Smooth muscle cell (in vitro differentiated cells): ENCODE measurements at regions not wholly inside any gene's neighbourhood (a gene's known extent, or its start where the extent isn't known, plus 50 kb on each side); places are given as distances from the start of the nearest gene placed in this dataset.

ENCODE experiments used
- DNase-seq: peaks from one replicate; lab custom pipeline; 2025; ENCODE audit not compliant: unreplicated experiment; lab: John Stamatoyannopoulos, UW
- H2AFZ ChIP-seq: fragments of 200-600 bp; sonication (generic); 2 replicates; pipeline ENCODE4 v1.6.0; 2016; ENCODE audit warnings: antibody characterized with exemption, low read depth, mild to moderate bottlenecking
- H3F3A ChIP-seq: fragments of 200-600 bp; sonication (generic); 2 replicates; pipeline ENCODE4 v1.6.0; 2017; ENCODE audit warnings: antibody characterized with exemption, low read depth
- H3K27ac ChIP-seq: fragments of 200-600 bp; sonication (generic); 2 replicates; pipeline ENCODE4 v1.5.1; 2016; ENCODE audit warnings: low read depth, mild to moderate bottlenecking
- H3K27me3 ChIP-seq: fragments of 200-600 bp; sonication (generic); 2 replicates; pipeline ENCODE4 v1.6.1; 2016; ENCODE audit warnings: low read depth, mild to moderate bottlenecking
- H3K36me3 ChIP-seq: fragments of 200-600 bp; sonication (generic); 2 replicates; pipeline ENCODE4 v1.5.1; 2016; ENCODE audit warnings: low read depth
- H3K4me1 ChIP-seq: fragments of 200-600 bp; sonication (generic); 2 replicates; pipeline ENCODE4 v1.5.1; 2016; ENCODE audit warnings: low read depth
- H3K4me2 ChIP-seq: fragments of 200-600 bp; sonication (generic); 2 replicates; pipeline ENCODE4 v1.6.0; 2016; ENCODE audit warnings: mild to moderate bottlenecking
- H3K4me3 ChIP-seq: fragments of 200-600 bp; sonication (generic); 2 replicates; pipeline ENCODE4 v1.5.1; 2016; ENCODE audit warnings: mild to moderate bottlenecking
- H3K79me2 ChIP-seq: fragments of 200-600 bp; sonication (generic); 2 replicates; pipeline ENCODE4 v1.6.0; 2016; ENCODE audit warnings: low read depth, mild to moderate bottlenecking
- H3K9ac ChIP-seq: fragments of 200-600 bp; sonication (generic); 2 replicates; pipeline ENCODE4 v1.6.0; 2016; ENCODE audit warnings: low read depth
- H3K9me3 ChIP-seq: fragments of 200-600 bp; sonication (generic); replicated peaks from 2 replicates; pipeline ENCODE4 v1.5.1; 2016; ENCODE audit warnings: low read depth
- H4K20me1 ChIP-seq: fragments of 200-600 bp; sonication (generic); 2 replicates; pipeline ENCODE4 v1.6.0; 2016; ENCODE audit warnings: low read depth
- WGBS: methylation state at CpG from one replicate; pipeline ENCODE4 v1.1.7; 2016; ENCODE audit warnings: low lambda C conversion rate; 5-methylcytosine and 5-hydroxymethylcytosine counted together
- TF ChIP-seq, protein P1 (sequence below): fragments of 200-600 bp; sonication (generic); IDR thresholded peaks from 2 replicates; pipeline ENCODE4 v1.5.1; 2017; ENCODE audit warnings: borderline replicate concordance, mild to moderate bottlenecking, antibody characterized with exemption; ENCODE audit not compliant: insufficient read depth, poor library complexity, severe bottlenecking

DNA sequence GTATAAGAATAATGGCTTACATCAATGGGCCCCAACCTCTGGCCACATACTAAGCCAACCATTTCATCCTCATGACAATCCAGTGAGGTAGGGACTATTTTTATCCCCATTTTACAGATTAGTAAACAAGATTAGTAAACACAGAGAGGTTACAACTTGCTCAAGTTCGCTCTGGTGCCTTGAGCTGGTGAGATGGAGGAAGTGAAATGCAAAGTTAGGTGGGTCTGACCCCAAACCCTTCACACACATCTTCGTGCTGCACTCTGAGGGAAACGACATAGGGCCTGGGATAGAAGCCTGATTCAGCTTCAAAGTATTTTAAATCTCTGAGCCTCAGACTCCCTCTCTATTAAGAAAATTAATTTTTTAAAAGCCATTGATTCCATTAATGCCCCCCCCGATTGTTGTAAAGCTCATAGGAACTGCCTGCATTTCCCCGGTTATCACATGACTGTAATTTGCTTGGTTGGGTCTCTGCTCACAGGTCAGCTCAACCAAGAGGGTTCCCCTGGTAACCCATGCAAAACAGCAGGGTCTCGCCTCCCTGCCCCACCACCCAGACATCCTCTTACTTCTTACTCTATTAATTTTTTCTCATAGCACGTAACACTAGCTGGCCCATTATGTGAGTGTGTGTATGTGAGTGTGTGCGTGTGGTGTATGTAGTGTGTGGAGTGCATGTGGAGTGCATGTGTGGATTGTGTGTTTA is 221.2 kb downstream of the MAFB start:
- H3K9me3 ChIP-seq = no peaks in the 10 kb centered on the region
- no peaks in the 10 kb centered on the region for H3F3A ChIP-seq
- no peaks in the 10 kb centered on the region for H3K4me1 ChIP-seq
- no peaks in the 10 kb centered on the region for H3K36me3 ChIP-seq
- no peak overlapping the region for H3K4me2 ChIP-seq
- H3K79me2 ChIP-seq = no peaks in the 10 kb centered on the region
- H3K27me3 ChIP-seq = no peaks in the 10 kb centered on the region
- no peak overlapping the region for H3K9ac ChIP-seq
- WGBS = 81% methylated on average over 8 of the region's 8 CpGs
- DNase-seq = no peak
- no peak overlapping the region for H3K27ac ChIP-seq
- no peak overlapping the region for H2AFZ ChIP-seq
- no peak overlapping the region for H3K4me3 ChIP-seq
- H4K20me1 ChIP-seq = no peaks in the 10 kb centered on the region
- TF ChIP-seq, protein P1, sequence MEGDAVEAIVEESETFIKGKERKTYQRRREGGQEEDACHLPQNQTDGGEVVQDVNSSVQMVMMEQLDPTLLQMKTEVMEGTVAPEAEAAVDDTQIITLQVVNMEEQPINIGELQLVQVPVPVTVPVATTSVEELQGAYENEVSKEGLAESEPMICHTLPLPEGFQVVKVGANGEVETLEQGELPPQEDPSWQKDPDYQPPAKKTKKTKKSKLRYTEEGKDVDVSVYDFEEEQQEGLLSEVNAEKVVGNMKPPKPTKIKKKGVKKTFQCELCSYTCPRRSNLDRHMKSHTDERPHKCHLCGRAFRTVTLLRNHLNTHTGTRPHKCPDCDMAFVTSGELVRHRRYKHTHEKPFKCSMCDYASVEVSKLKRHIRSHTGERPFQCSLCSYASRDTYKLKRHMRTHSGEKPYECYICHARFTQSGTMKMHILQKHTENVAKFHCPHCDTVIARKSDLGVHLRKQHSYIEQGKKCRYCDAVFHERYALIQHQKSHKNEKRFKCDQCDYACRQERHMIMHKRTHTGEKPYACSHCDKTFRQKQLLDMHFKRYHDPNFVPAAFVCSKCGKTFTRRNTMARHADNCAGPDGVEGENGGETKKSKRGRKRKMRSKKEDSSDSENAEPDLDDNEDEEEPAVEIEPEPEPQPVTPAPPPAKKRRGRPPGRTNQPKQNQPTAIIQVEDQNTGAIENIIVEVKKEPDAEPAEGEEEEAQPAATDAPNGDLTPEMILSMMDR = no peak

DNA sequence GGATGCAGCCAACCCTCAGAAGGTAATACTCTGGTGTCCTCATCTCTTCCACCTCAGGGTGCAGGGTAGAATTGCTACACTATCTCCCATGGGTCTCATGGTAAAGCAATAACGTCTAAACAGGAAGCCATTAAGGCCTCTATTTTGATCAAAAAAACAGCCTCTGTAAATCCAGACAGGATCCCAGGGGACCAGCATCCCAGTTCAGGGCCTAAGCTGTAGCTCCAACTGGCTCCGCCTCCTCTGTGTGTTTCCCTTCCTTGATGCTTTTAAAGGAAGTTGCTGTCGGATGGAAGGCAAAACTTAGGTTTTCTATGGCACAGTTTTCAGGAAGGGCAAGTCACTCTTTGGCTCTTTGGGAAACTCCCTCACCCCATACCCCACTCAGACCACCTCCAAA is 222.0 kb downstream of the MAFB start:
- Histone ChIP-seq H3K79me2 (no peaks in the 10 kb centered on the region), H3K36me3 (no peaks in the 10 kb centered on the region), H2AFZ (no peak overlapping the region), H3K9me3 (no peaks in the 10 kb centered on the region), H3K27me3 (no peaks in the 10 kb centered on the region), H3F3A (no peaks in the 10 kb centered on the region), H3K9ac (no peak overlapping the region), H4K20me1 (no peaks in the 10 kb centered on the region), H3K4me3 (no peak overlapping the region), H3K4me1 (no peaks in the 10 kb centered on the region), H3K4me2 (no peak overlapping the region), H3K27ac (no peak overlapping the region)
- TF ChIP-seq, protein P1 = no peak
- DNase-seq = no peak
- 79% methylated on average over 3 of the region's 3 CpGs for WGBS

DNA sequence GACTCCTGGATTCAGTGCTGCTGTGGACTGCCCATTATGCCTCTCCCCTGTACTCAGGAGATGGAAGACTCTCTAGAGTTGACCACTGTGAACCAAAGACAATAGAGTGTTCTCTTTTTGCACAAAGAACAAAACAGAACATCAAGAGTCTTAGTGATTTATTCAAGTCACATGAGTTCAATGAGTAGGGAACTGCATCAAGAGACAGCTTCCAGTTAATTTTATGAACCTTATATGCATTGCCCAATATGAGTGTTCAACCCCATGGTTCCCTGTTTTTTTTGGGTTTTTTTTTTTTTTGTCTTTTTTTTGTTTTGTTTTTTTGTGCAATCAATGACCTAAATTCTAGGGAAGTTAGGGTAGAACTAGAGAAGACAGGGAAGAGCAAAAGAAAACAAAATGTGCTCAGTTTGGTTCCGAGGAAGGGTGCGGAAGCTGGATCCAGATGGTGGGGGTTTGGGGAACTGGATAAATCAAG is 224.3 kb downstream of the MAFB start:
- no peaks in the 10 kb centered on the region for H3K9me3 ChIP-seq
- WGBS = 95% methylated on average over 2 of the region's 2 CpGs

More for the DNA sequence above, 224.3 kb downstream of the MAFB start:
- H3K27me3 ChIP-seq = no peaks in the 10 kb centered on the region
- H3K9ac ChIP-seq = no peak overlapping the region
- DNase-seq = no peak
- no peaks in the 10 kb centered on the region for H3K36me3 ChIP-seq
- no peaks in the 10 kb centered on the region for H4K20me1 ChIP-seq
- no peaks in the 10 kb centered on the region for H3K79me2 ChIP-seq
- no peaks in the 10 kb centered on the region for H3K4me1 ChIP-seq
- H3K4me3 ChIP-seq = no peak overlapping the region
- no peak overlapping the region for H3K4me2 ChIP-seq
- H3F3A ChIP-seq = no peaks in the 10 kb centered on the region
- no peak overlapping the region for H2AFZ ChIP-seq
- TF ChIP-seq, protein P1 = no peak
- H3K27ac ChIP-seq = no peak overlapping the region
